Stimulated activated CD8-positive, alpha-beta memory T cell treated with anti-CD3 and anti-CD28 coated beads, Interleukin-15, amount 100 ng/mL, for 1 hour (primary cell): ENCODE measurements at regions not wholly inside any gene's neighbourhood (a gene's known extent, or its start where the extent isn't known, plus 50 kb on each side); places are given as distances from the start of the nearest gene placed in this dataset.
"Not testable (repeated sequence)": the region's sequence is repeated elsewhere in the genome, so short reads cannot be mapped to it uniquely, and the experiment has no call there.

Source experiments
- DNase-seq: peaks from one replicate; pipeline ENCODE4 v3.0.0-alpha.2; 2020; ENCODE audit warnings: low read depth

GRCh38 chr2:136324966-136325365 lies 207.0 kb upstream of the CXCR4 start:
- no peak for DNase-seq

GRCh38 chr2:136323935-136324334 lies 206.0 kb upstream of the CXCR4 start:
- DNase-seq, result no peak

- no peak for DNase-seq
These were observed 205.2 kb upstream of the CXCR4 start for GRCh38 chr2:136323195-136323594.

GRCh38 chr2:136322428-136322827 lies 204.5 kb upstream of the CXCR4 start:
- no peak for DNase-seq

- DNase-seq, result no peak
These were observed 201.7 kb upstream of the CXCR4 start for GRCh38 chr2:136319651-136320050.

GRCh38 chr2:136319237-136319636 lies 201.3 kb upstream of the CXCR4 start:
- DNase-seq, result no peak

GRCh38 chr2:136314240-136314639 lies 196.3 kb upstream of the CXCR4 start:
- no peak for DNase-seq

GRCh38 chr2:136312568-136312967 lies 194.6 kb upstream of the CXCR4 start:
- DNase-seq, result not testable (repeated sequence)

- DNase-seq, result no peak
These were observed 193.1 kb upstream of the CXCR4 start for GRCh38 chr2:136310797-136311603.

GRCh38 chr2:136310005-136310495 lies 192.1 kb upstream of the CXCR4 start:
- no peak for DNase-seq

GRCh38 chr2:136308611-136309010 lies 190.7 kb upstream of the CXCR4 start:
- no peak for DNase-seq

- no peak for DNase-seq
These were observed 188.9 kb upstream of the CXCR4 start for GRCh38 chr2:136306836-136307235.

GRCh38 chr2:136305517-136306192 lies 187.7 kb upstream of the CXCR4 start:
- DNase-seq, result no peak

- no peak for DNase-seq
These were observed 183.1 kb upstream of the CXCR4 start for GRCh38 chr2:136301006-136301405.

GRCh38 chr2:136298631-136299030 lies 180.7 kb upstream of the CXCR4 start:
- DNase-seq, result no peak

- DNase-seq, result no peak
These were observed 180.0 kb upstream of the CXCR4 start for GRCh38 chr2:136297994-136298393.

- DNase-seq, result no peak
These were observed 179.4 kb upstream of the CXCR4 start for GRCh38 chr2:136297312-136297711.

GRCh38 chr2:136295168-136295567 lies 177.2 kb upstream of the CXCR4 start:
- DNase-seq, result no peak

- no peak for DNase-seq
These were observed 173.9 kb upstream of the CXCR4 start for GRCh38 chr2:136291871-136292270.

- DNase-seq, result no peak
These were observed 172.4 kb upstream of the CXCR4 start for GRCh38 chr2:136290326-136290725.

GRCh38 chr2:136288249-136288648 lies 170.3 kb upstream of the CXCR4 start:
- DNase-seq, result no peak

GRCh38 chr2:136286423-136286822 lies 168.5 kb upstream of the CXCR4 start:
- no peak for DNase-seq
